Omental fat pad (tissue), 3 donors: ENCODE measurements at regions not wholly inside any gene's neighbourhood (a gene's known extent, or its start where the extent isn't known, plus 50 kb on each side); places are given as distances from the start of the nearest gene placed in this dataset.

Experiments
- ATAC-seq: fragments of 150-250 bp; one replicate; pipeline ENCODE4 v1.9.1; 2016; ENCODE audit warnings: mild to moderate bottlenecking, moderate library complexity; ENCODE audit not compliant: low FRiP score
- DNase-seq: peaks from one replicate; pipeline ENCODE4 v3.0.0-alpha.2; 2019; ENCODE audit warnings: low spot score
- TF ChIP-seq, protein P1 (sequence below), 3 donors: fragments of 450-650 bp; IDR thresholded peaks; one replicate each; pipeline ENCODE4 v1.5.1; 2016 to 2017; ENCODE audit warnings: antibody characterized with exemption in 3 of 3, mild to moderate bottlenecking in 3 of 3, moderate library complexity in 2 of 3

DNA sequence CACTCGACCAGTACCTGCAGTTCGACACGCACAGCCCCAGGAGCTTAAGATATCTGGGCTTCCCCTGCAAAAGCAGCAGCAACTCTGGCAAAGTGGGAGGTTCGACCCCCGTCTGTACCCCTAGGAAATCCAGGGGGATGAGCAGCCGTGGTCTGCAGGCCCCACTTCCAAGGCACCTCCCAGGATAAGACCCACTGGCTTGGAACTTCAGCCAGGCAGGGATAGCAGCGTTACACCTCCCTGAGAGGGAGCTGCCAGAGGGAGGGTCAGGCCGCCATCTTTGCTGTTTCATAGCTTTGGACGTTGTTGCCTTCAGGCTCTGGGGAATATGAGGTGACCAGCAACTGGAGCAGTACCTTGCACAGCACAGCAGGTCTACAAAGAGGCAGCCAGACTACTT, 351.1 kb downstream of the SOX11 start:
- no peak for DNase-seq
- no peak for ATAC-seq
- TF ChIP-seq, protein P1, sequence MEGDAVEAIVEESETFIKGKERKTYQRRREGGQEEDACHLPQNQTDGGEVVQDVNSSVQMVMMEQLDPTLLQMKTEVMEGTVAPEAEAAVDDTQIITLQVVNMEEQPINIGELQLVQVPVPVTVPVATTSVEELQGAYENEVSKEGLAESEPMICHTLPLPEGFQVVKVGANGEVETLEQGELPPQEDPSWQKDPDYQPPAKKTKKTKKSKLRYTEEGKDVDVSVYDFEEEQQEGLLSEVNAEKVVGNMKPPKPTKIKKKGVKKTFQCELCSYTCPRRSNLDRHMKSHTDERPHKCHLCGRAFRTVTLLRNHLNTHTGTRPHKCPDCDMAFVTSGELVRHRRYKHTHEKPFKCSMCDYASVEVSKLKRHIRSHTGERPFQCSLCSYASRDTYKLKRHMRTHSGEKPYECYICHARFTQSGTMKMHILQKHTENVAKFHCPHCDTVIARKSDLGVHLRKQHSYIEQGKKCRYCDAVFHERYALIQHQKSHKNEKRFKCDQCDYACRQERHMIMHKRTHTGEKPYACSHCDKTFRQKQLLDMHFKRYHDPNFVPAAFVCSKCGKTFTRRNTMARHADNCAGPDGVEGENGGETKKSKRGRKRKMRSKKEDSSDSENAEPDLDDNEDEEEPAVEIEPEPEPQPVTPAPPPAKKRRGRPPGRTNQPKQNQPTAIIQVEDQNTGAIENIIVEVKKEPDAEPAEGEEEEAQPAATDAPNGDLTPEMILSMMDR (IDR thresholded peaks at IDR 0.05) = no peak

DNA sequence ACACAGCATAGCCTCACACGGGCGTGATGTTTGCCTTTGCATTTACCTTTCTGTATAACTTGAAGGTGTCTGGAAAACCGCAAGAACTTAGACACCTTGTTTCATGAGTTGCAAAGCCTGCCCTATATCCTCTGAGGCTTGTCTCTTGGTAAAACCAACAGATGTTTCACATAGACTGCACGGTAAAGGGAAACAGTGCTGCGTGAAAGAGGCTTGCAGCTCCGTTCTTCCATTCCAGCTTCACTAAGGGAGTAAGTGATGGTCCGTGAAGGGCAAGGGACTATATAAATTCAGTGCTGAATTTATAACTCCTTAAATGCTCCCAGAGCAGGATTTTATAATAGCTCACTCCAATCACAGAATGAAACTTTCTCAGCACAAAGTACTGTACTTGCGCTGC, 360.5 kb downstream of the SOX11 start:
- ATAC-seq (no peak), DNase-seq (no peak)
- TF ChIP-seq, protein P1 (IDR thresholded peaks at IDR 0.05) = no peak

DNA sequence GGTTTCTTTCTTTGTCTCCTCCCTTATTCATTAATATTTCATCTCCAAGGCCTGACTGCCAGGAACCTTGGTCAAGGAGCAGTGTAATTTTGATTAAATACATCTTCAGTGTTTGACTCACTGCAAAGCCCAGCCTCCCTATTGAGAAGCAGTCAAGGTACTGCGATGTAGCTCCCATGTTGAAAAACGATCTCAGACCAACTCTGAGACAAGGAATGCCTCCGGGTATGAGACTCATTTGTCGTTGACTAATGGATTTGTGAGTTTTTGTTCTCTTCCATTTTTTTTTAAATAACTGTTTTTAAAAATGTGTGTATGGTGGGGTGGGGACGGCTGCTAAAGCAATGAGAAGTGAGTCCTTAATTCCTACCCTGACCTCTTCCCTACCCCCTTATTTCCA, 361.6 kb downstream of the SOX11 start:
- no peak for ATAC-seq
- DNase-seq = no peak
- TF ChIP-seq, protein P1 (IDR thresholded peaks at IDR 0.05) = no peak

DNA sequence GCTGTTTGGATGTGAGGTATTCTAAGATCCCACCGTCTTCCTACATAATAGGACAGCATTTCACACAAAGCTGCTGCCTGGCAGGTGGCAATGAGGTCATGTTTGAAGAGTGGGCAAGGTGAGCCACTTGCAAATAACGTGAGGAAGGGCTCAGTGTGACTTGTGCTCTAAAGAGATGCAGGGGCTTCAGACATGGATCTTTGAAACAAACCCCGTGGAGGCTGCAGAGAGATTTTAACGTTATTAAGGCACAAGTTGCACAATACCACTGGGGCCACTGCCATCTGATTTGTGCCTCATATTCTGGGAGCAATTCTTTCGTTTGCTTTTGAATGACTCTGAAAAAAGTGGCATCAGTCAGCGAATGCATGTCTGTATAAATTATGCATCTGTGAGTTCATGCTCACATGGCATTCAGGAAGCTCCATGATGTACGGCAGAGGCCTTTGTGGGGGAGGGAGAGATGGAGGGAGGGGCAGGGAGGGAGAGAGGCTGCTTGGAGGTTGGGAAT, 362.0 kb downstream of the SOX11 start:
- TF ChIP-seq, protein P1 (IDR thresholded peaks at IDR 0.05) = no peak
- DNase-seq (no peak), ATAC-seq (no peak)

DNA sequence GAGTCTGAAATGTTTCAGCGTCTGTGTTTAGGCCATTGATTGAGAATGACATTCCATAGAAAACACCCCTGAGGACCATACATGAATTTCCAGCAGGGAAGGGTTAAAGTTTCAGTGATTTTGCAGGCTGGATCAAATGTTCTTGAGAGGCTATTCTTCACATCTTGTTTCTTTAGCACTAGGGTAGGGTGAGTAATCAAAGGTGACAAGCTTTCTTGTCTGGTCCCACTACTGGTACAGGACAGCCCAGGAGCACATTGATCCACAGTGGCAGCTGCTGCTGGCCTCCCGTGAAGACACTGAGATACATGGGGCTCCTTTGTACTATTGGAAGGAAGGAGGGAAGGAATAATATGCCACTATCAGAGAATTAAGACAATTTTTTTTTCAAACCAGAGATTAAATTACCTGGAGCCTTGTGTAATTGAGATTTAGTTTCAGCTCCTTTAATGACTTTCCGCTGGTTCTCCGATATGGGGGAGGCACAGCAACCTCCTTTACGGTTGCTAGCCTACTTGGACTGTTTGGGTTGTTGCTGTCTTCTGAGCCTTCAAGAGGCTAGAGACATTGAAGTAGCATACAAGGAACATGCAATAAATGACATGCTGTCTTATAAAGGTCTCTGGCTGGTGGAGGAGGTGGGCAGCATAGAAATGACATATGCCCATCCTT, 368.9 kb downstream of the SOX11 start:
- TF ChIP-seq, protein P1 (IDR thresholded peaks at IDR 0.05) = no peak
- ATAC-seq (no peak), DNase-seq (no peak)

DNA sequence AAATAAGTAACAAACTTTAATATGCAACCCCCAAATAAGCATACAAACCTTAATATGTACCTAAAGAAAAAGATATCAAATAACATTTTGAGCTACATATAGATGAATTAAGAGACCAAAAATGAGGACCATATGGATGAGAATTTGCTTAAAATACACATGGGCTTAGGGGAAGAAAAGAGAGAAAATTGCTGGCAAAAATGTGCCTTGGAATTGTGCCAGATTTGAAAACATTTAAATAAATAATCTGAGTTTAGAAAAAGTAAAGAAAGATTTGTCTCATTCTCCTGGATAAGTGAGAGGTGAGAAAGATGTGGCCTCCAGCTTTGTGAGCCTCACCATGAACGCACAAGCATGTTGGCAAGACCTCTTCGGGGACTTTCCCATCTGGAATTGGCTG, 372.6 kb downstream of the SOX11 start:
- DNase-seq (no peak), ATAC-seq (no peak)
- TF ChIP-seq, protein P1 (IDR thresholded peaks at IDR 0.05) = no peak

DNA sequence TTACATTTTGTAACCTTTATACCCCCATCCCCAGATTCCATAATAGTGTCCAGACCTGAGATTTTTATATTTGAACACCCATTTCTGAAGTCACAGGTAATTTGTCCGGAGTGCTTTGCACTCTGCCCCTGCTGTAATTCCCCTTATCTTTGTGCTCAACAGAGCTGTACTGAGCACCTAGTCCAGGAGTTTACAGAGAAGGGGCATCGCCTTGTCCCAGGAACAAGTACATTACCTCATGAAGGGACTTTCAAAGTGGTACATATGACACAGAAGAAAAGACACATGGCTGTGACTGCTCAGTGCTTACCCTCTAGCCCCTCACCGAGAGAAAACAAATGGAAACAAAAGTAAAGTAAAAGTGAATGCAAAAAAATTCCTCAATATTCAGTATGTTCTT, 373.5 kb downstream of the SOX11 start:
- TF ChIP-seq, protein P1 (IDR thresholded peaks at IDR 0.05) = no peak
- DNase-seq (no peak), ATAC-seq (no peak)
